NCI-H1105 (cell line): ENCODE measurements at regions not wholly inside any gene's neighbourhood (a gene's known extent, or its start where the extent isn't known, plus 50 kb on each side); places are given as distances from the start of the nearest gene placed in this dataset.

Source experiments
- DNase-seq: peaks from one replicate; lab custom pipeline; 2025; lab: John Stamatoyannopoulos, UW

GRCh38 chr13:109670776-109671175 lies 115.6 kb downstream of the IRS2 start:
- no peak for DNase-seq

- no peak for DNase-seq
Observed at GRCh38 chr13:109669956-109670355, 116.4 kb downstream of the IRS2 start.

- DNase-seq, result no peak
Observed at GRCh38 chr13:109669234-109669612, 117.2 kb downstream of the IRS2 start.

GRCh38 chr13:109668433-109669233 lies 117.8 kb downstream of the IRS2 start:
- no peak for DNase-seq

GRCh38 chr13:109667807-109668291 lies 118.5 kb downstream of the IRS2 start:
- DNase-seq, result peak; percentile 13

- no peak for DNase-seq
Observed at GRCh38 chr13:109667056-109667455, 119.3 kb downstream of the IRS2 start.

GRCh38 chr13:109666656-109667055 lies 119.7 kb downstream of the IRS2 start:
- DNase-seq, result no peak

- DNase-seq, result no peak
Observed at GRCh38 chr13:109665781-109666249, 120.6 kb downstream of the IRS2 start.

GRCh38 chr13:109665240-109665639 lies 121.1 kb downstream of the IRS2 start:
- no peak for DNase-seq

- DNase-seq, result no peak
Observed at GRCh38 chr13:109657395-109657794, 129.0 kb downstream of the IRS2 start.

GRCh38 chr13:109656206-109656605 lies 130.2 kb downstream of the IRS2 start:
- DNase-seq, result no peak

GRCh38 chr13:109655611-109656010 lies 130.8 kb downstream of the IRS2 start:
- no peak for DNase-seq

GRCh38 chr13:109655206-109655600 lies 131.2 kb downstream of the IRS2 start:
- no peak for DNase-seq

- DNase-seq, result no peak
Observed at GRCh38 chr13:109654341-109655205, 131.8 kb downstream of the IRS2 start.

GRCh38 chr13:109652531-109652930 lies 133.9 kb downstream of the IRS2 start:
- no peak for DNase-seq

GRCh38 chr13:109651854-109652253 lies 134.5 kb downstream of the IRS2 start:
- no peak for DNase-seq

GRCh38 chr13:109651311-109651710 lies 135.1 kb downstream of the IRS2 start:
- DNase-seq, result no peak

GRCh38 chr13:109650861-109651260 lies 135.5 kb downstream of the IRS2 start:
- DNase-seq, result no peak

GRCh38 chr13:109649713-109650112 lies 136.7 kb downstream of the IRS2 start:
- no peak for DNase-seq

- DNase-seq, result no peak
Observed at GRCh38 chr13:109647699-109648098, 138.7 kb downstream of the IRS2 start.

- no peak for DNase-seq
Observed at GRCh38 chr13:109647053-109647452, 139.3 kb downstream of the IRS2 start.

- no peak for DNase-seq
Observed at GRCh38 chr13:109646423-109646822, 140.0 kb downstream of the IRS2 start.

GRCh38 chr13:109645831-109646230 lies 140.6 kb downstream of the IRS2 start:
- no peak for DNase-seq
